HG02759 (cell line): ENCODE measurements at regions not wholly inside any gene's neighbourhood (a gene's known extent, or its start where the extent isn't known, plus 50 kb on each side); places are given as distances from the start of the nearest gene placed in this dataset.
A peak's percentile ranks its signal among the peaks of the same experiment; 100 is the strongest.

ENCODE experiments used
- ATAC-seq: cut with Tn5 transposase; IDR thresholded peaks from one replicate; pipeline ENCODE4 v1.9.1; 2021; ENCODE audit warnings: mild to moderate bottlenecking, moderate library complexity; ENCODE audit not compliant: unreplicated experiment

- ATAC-seq = no peak
Observed at GRCh38 chr14:96725232-96725631, 72.0 kb upstream of the VRK1 start.

- no peak for ATAC-seq
Observed at GRCh38 chr14:96727073-96727472, 70.1 kb upstream of the VRK1 start.

- no peak for ATAC-seq
Observed at GRCh38 chr14:96727491-96727890, 69.7 kb upstream of the VRK1 start.

GRCh38 chr14:96727980-96728717 lies 69.0 kb upstream of the VRK1 start:
- no peak for ATAC-seq

GRCh38 chr14:96729889-96730288 lies 67.3 kb upstream of the VRK1 start:
- ATAC-seq = no peak

- no peak for ATAC-seq
Observed at GRCh38 chr14:96730386-96730785, 66.8 kb upstream of the VRK1 start.

GRCh38 chr14:96734076-96734622 lies 63.0 kb upstream of the VRK1 start:
- no peak for ATAC-seq

- ATAC-seq = no peak
Observed at GRCh38 chr14:96735526-96735925, 61.7 kb upstream of the VRK1 start.

GRCh38 chr14:96736439-96736838 lies 60.7 kb upstream of the VRK1 start:
- ATAC-seq = no peak

GRCh38 chr14:96737881-96738280 lies 59.3 kb upstream of the VRK1 start:
- ATAC-seq = no peak

GRCh38 chr14:96739200-96739910 lies 57.8 kb upstream of the VRK1 start:
- ATAC-seq = no peak

GRCh38 chr14:96741151-96741977 lies 55.8 kb upstream of the VRK1 start:
- ATAC-seq = peak; percentile 88

GRCh38 chr14:96744262-96744661 lies 52.9 kb upstream of the VRK1 start:
- no peak for ATAC-seq

- ATAC-seq = no peak
Observed at GRCh38 chr14:96745500-96746051, 51.6 kb upstream of the VRK1 start.

GRCh38 chr14:96746101-96746500 lies 51.1 kb upstream of the VRK1 start:
- ATAC-seq = no peak

- no peak for ATAC-seq
Observed at GRCh38 chr14:96747006-96747405, 50.2 kb upstream of the VRK1 start.
